Osteoblast (primary cell): ENCODE measurements at regions not wholly inside any gene's neighbourhood (a gene's known extent, or its start where the extent isn't known, plus 50 kb on each side); places are given as distances from the start of the nearest gene placed in this dataset.
"Not testable (repeated sequence)": the region's sequence is repeated elsewhere in the genome, so short reads cannot be mapped to it uniquely, and the experiment has no call there.

Source experiments
- DNase-seq: peaks from one replicate; pipeline ENCODE4 v3.0.0; 2011; ENCODE audit warnings: low spot score, mixed read lengths; ENCODE audit not compliant: insufficient read length; ENCODE audit errors: missing footprints
- H2AFZ ChIP-seq: 2 replicates; pipeline ENCODE4 v1.6.0; 2011; ENCODE audit warnings: mild to moderate bottlenecking, low read length
- H3K27ac ChIP-seq: 2 replicates; pipeline ENCODE4 v1.5.1; 2011; ENCODE audit warnings: mild to moderate bottlenecking, low read depth, low read length, moderate library complexity
- H3K27me3 ChIP-seq: 2 replicates; pipeline ENCODE4 v1.6.0; 2012; ENCODE audit warnings: mild to moderate bottlenecking, control low read depth, inconsistent platforms, low read length, moderate library complexity; ENCODE audit not compliant: insufficient read depth
- H3K36me3 ChIP-seq: 2 replicates; pipeline ENCODE4 v1.5.1; 2011; ENCODE audit warnings: mild to moderate bottlenecking, low read length, control low read depth, moderate library complexity; ENCODE audit not compliant: insufficient read depth
- H3K4me1 ChIP-seq: 2 replicates; pipeline ENCODE4 v1.5.1; 2011; ENCODE audit warnings: mild to moderate bottlenecking, low read length, control low read depth, moderate library complexity; ENCODE audit not compliant: insufficient read depth
- H3K4me2 ChIP-seq: 2 replicates; pipeline ENCODE4 v1.6.0; 2011; ENCODE audit warnings: mild to moderate bottlenecking, low read length; ENCODE audit not compliant: insufficient read depth
- H3K4me3 ChIP-seq: fragments of 200-600 bp; sonication (generic); 3 replicates; pipeline ENCODE4 v1.5.1; 2012; ENCODE audit warnings: mild to moderate bottlenecking, low read length, inconsistent platforms; ENCODE audit not compliant: insufficient read depth
- H3K79me2 ChIP-seq: 2 replicates; pipeline ENCODE4 v1.6.0; 2012; ENCODE audit warnings: mild to moderate bottlenecking, low read length, control low read depth, inconsistent platforms; ENCODE audit not compliant: insufficient read depth
- H3K9me3 ChIP-seq: 2 replicates; pipeline ENCODE4 v1.5.1; 2011; ENCODE audit warnings: low read depth, low read length, control low read depth
- H4K20me1 ChIP-seq: 2 replicates; pipeline ENCODE4 v1.6.0; 2012; ENCODE audit warnings: mild to moderate bottlenecking, low read length, control low read depth; ENCODE audit not compliant: insufficient read depth
- TF ChIP-seq, protein P1 (sequence below): IDR thresholded peaks from 2 replicates; pipeline ENCODE4 v1.5.1; 2011; ENCODE audit warnings: mild to moderate bottlenecking, low read depth, low read length, moderate library complexity; ENCODE audit errors: extremely low read depth

DNA sequence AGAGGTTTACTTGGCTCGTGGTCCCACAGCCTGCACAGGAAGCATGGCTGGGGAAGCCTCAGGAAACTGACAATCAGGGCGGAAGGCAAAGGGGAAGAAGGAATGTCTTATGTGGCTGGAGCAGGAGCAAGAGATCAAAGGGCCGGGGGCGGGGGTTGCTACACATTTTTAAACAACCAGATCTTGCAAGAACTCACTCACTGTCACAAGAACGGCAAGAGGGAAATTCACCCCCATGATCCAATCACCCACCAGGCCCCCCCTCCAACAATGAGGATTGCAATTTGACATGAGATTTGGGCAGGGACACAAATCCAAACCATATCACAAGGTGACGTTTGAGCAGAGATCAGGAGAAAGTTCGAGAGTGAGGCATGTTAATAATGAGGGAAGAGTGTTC is 163.7 kb upstream of the RPH3A start:
- H3K27me3 ChIP-seq = no peaks in the 10 kb centered on the region
- no peaks in the 10 kb centered on the region for H3K9me3 ChIP-seq
- no peaks in the 10 kb centered on the region for H3K4me1 ChIP-seq
- DNase-seq = no peak
- no peaks in the 10 kb centered on the region for H3K79me2 ChIP-seq
- no peaks in the 10 kb centered on the region for H3K36me3 ChIP-seq
- no peak overlapping the region for H2AFZ ChIP-seq
- H4K20me1 ChIP-seq = no peaks in the 10 kb centered on the region
- TF ChIP-seq, protein P1, sequence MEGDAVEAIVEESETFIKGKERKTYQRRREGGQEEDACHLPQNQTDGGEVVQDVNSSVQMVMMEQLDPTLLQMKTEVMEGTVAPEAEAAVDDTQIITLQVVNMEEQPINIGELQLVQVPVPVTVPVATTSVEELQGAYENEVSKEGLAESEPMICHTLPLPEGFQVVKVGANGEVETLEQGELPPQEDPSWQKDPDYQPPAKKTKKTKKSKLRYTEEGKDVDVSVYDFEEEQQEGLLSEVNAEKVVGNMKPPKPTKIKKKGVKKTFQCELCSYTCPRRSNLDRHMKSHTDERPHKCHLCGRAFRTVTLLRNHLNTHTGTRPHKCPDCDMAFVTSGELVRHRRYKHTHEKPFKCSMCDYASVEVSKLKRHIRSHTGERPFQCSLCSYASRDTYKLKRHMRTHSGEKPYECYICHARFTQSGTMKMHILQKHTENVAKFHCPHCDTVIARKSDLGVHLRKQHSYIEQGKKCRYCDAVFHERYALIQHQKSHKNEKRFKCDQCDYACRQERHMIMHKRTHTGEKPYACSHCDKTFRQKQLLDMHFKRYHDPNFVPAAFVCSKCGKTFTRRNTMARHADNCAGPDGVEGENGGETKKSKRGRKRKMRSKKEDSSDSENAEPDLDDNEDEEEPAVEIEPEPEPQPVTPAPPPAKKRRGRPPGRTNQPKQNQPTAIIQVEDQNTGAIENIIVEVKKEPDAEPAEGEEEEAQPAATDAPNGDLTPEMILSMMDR = no peak
- H3K27ac ChIP-seq = no peak overlapping the region
- no peak overlapping the region for H3K4me3 ChIP-seq
- H3K4me2 ChIP-seq = no peak overlapping the region

DNA sequence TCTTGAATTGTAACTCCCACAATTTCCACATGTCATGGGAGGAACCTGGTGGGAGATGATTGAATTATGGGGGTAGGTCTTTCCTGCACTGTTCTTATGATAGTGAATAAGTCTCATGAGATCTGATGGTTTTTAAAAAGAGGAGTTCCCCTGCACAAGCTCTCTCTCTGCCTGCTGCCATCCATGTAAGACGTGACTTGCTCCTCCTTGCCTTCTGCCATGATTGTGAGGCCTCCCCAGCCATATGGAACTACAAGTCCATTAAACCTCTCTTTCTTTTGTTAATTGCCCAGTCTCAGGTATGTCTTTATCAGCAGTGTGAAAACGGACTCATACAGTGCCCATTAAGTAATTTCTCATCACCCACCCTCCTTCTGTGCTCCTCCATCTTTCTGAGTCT is 159.6 kb upstream of the RPH3A start:
- H3K4me1 ChIP-seq, DNase-seq: not testable (repeated sequence)

DNA sequence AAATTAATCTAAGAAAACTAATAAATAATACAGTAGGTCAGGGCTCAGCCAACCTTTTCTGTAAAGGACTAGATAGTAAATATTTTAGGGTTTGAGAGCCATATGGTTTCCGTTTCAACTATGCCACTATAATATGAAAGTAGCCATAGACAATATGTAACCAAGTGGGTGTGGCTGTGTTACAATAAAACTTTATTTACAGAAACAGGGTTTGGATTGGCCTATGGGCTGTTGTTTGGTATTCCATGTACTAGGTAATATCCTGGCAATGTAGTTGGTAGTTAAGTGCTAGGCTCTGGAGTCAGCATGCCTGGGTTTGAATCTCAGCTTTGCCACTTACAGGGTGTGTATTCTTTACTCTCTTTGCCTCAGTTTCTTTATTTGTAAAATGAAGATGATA is 156.5 kb upstream of the RPH3A start:
- no peaks in the 10 kb centered on the region for H3K27me3 ChIP-seq
- H3K79me2 ChIP-seq = no peaks in the 10 kb centered on the region
- no peaks in the 10 kb centered on the region for H3K4me1 ChIP-seq
- TF ChIP-seq, protein P1 = no peak
- H3K36me3 ChIP-seq = no peaks in the 10 kb centered on the region
- H4K20me1 ChIP-seq = no peaks in the 10 kb centered on the region
- DNase-seq = no peak
- H3K27ac ChIP-seq = no peak overlapping the region
- no peak overlapping the region for H3K4me2 ChIP-seq
- no peak overlapping the region for H2AFZ ChIP-seq
- no peaks in the 10 kb centered on the region for H3K9me3 ChIP-seq
- no peak overlapping the region for H3K4me3 ChIP-seq

More for the DNA sequence above, 159.6 kb upstream of the RPH3A start:
- not testable (repeated sequence) for H3K9me3 ChIP-seq, H3K4me3 ChIP-seq, H3K4me2 ChIP-seq, H3K27me3 ChIP-seq, H3K27ac ChIP-seq, H4K20me1 ChIP-seq, H3K36me3 ChIP-seq, H2AFZ ChIP-seq, H3K79me2 ChIP-seq

DNA sequence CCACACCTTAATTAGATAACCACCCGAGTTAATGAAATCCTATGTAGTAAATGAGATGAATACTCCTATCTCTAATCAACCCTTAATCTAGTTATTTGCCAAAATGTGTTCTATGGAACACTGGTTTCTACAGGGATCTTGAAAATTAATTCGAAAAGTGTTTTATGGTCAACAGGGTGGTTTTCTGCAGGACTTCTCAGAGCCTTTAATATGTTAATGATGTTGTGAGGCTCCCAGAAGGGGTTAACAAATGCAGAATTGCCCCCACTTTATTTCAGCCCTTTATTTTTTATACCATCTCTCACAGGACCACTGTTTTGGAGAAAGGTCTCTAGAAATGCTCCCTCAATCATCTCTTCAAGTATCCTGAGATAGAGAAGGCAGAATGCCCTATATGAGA is 153.1 kb upstream of the RPH3A start:
- no peaks in the 10 kb centered on the region for H3K27me3 ChIP-seq
- no peak overlapping the region for H3K4me2 ChIP-seq
- no peak overlapping the region for H3K27ac ChIP-seq
- DNase-seq = no peak
- no peak overlapping the region for H3K4me3 ChIP-seq
- no peak overlapping the region for H2AFZ ChIP-seq
- TF ChIP-seq, protein P1 = no peak
- no peaks in the 10 kb centered on the region for H3K36me3 ChIP-seq
- H3K4me1 ChIP-seq = no peaks in the 10 kb centered on the region
- H3K79me2 ChIP-seq = no peaks in the 10 kb centered on the region
- no peaks in the 10 kb centered on the region for H3K9me3 ChIP-seq
- no peaks in the 10 kb centered on the region for H4K20me1 ChIP-seq
